Mesendoderm (in vitro differentiated cells): ENCODE measurements at regions not wholly inside any gene's neighbourhood (a gene's known extent, or its start where the extent isn't known, plus 50 kb on each side); places are given as distances from the start of the nearest gene placed in this dataset.
A peak's percentile ranks its signal among the peaks of the same experiment; 100 is the strongest.
"Not testable (repeated sequence)": the region's sequence is repeated elsewhere in the genome, so short reads cannot be mapped to it uniquely, and the experiment has no call there.

Experiments
- DNase-seq: peaks from one replicate; pipeline ENCODE4 v3.0.0; 2013
- H2AK5ac ChIP-seq: 2 replicates; pipeline ENCODE4 v1.6.1; 2013; ENCODE audit warnings: low read length, inconsistent platforms
- H2BK120ac ChIP-seq: 2 replicates; pipeline ENCODE4 v1.6.1; 2013; ENCODE audit warnings: low read depth, mild to moderate bottlenecking, low read length, moderate library complexity, mixed read lengths
- H2BK15ac ChIP-seq: replicated peaks from 2 replicates; pipeline ENCODE4 v1.6.1; 2013; ENCODE audit warnings: low read depth, mild to moderate bottlenecking, moderate library complexity
- H2BK5ac ChIP-seq: 2 replicates; pipeline ENCODE4 v1.6.1; 2013; ENCODE audit warnings: low read length, inconsistent platforms
- H3K18ac ChIP-seq: 2 replicates; pipeline ENCODE4 v1.6.1; 2013; ENCODE audit warnings: mild to moderate bottlenecking, low read length, mixed read lengths
- H3K23ac ChIP-seq: one replicate; pipeline ENCODE4 v1.6.1; 2013; ENCODE audit warnings: low read length
- H3K27ac ChIP-seq: 2 replicates; pipeline ENCODE4 v1.5.1; 2013; ENCODE audit warnings: low read depth, mild to moderate bottlenecking, inconsistent platforms, low read length, moderate library complexity
- H3K27me3 ChIP-seq: 2 replicates; pipeline ENCODE4 v1.6.1; 2013; ENCODE audit warnings: low read length, control low read depth, mild to moderate bottlenecking, inconsistent platforms; ENCODE audit not compliant: insufficient read depth, poor library complexity
- H3K36me3 ChIP-seq: 2 replicates; pipeline ENCODE4 v1.6.1; 2013; ENCODE audit warnings: low read length, inconsistent platforms; ENCODE audit not compliant: control insufficient read depth, insufficient read depth
- H3K4ac ChIP-seq: one replicate; pipeline ENCODE4 v1.6.1; 2013; ENCODE audit warnings: low read depth, mild to moderate bottlenecking, low read length, moderate library complexity
- H3K4me1 ChIP-seq: 2 replicates; pipeline ENCODE4 v1.6.1; 2013; ENCODE audit warnings: low read depth, low read length, inconsistent platforms; ENCODE audit not compliant: control insufficient read depth
- H3K4me2 ChIP-seq: 2 replicates; pipeline ENCODE4 v1.6.1; 2013; ENCODE audit warnings: low read length
- H3K4me3 ChIP-seq: 2 replicates; pipeline ENCODE4 v1.5.1; 2013; ENCODE audit warnings: mild to moderate bottlenecking, low read length
- H3K56ac ChIP-seq: one replicate; pipeline ENCODE4 v1.6.1; 2013; ENCODE audit warnings: low read length
- H3K79me1 ChIP-seq: 2 replicates; pipeline ENCODE4 v1.6.1; 2013; ENCODE audit warnings: low read length, inconsistent platforms
- H3K79me2 ChIP-seq: 2 replicates; pipeline ENCODE4 v1.6.1; 2013; ENCODE audit warnings: mild to moderate bottlenecking, low read length; ENCODE audit not compliant: control insufficient read depth, insufficient read depth
- H3K9ac ChIP-seq: 2 replicates; pipeline ENCODE4 v1.6.1; 2013; ENCODE audit warnings: low read length, inconsistent platforms
- H4K5ac ChIP-seq: one replicate; pipeline ENCODE4 v1.6.1; 2013; ENCODE audit warnings: low read length
- H4K8ac ChIP-seq: one replicate; pipeline ENCODE4 v1.6.1; 2013; ENCODE audit warnings: low read depth, mild to moderate bottlenecking, control low read depth, low read length, moderate library complexity
- WGBS: extraction: QIAGEN DNeasy Blood & Tissue Kit; methylation state at CpG from one replicate; pipeline ENCODE4 v1.1.7; 2013; ENCODE audit warnings: low lambda C conversion rate, missing lambda C conversion rate; ENCODE audit not compliant: insufficient coverage; ENCODE audit errors: extremely low coverage; 5-methylcytosine and 5-hydroxymethylcytosine counted together

- H3K79me2 ChIP-seq, result peaks cover 22% of the 10 kb centered on the region
- peak overlapping the region; percentile 19 for H3K4ac ChIP-seq
- H3K4me1 ChIP-seq, H3K23ac ChIP-seq, H4K8ac ChIP-seq, H2BK15ac ChIP-seq, H3K27me3 ChIP-seq, H4K5ac ChIP-seq, H2AK5ac ChIP-seq, H2BK5ac ChIP-seq, H3K36me3 ChIP-seq, H3K79me1 ChIP-seq, H2BK120ac ChIP-seq: not testable (repeated sequence)
- DNase-seq, result peak; percentile 91
- peak overlapping the region; percentile 89 for H3K56ac ChIP-seq
- H3K18ac ChIP-seq, result peak overlapping the region; percentile 7
- peak overlapping the region; percentile 43 for H3K27ac ChIP-seq
- no CpG with 5 or more reads among the region's 56 CpGs for WGBS
- peak overlapping the region; percentile 66 for H3K9ac ChIP-seq
- H3K4me3 ChIP-seq, result peak overlapping the region; percentile 14
- H3K4me2 ChIP-seq, result peak overlapping the region; percentile 15
Measured at GRCh38 chr17:45585037-45585733, 94.7 kb upstream of the PLEKHM1 start.

- H4K8ac ChIP-seq, H2BK120ac ChIP-seq, H3K27me3 ChIP-seq, H3K4me3 ChIP-seq, H2BK5ac ChIP-seq, H3K18ac ChIP-seq, H3K23ac ChIP-seq, H3K79me1 ChIP-seq, H3K4me1 ChIP-seq, H3K27ac ChIP-seq, H2BK15ac ChIP-seq, H3K36me3 ChIP-seq, H3K4ac ChIP-seq, H2AK5ac ChIP-seq, H3K9ac ChIP-seq, H4K5ac ChIP-seq: not testable (repeated sequence)
- Histone ChIP-seq H3K79me2 (peaks cover 20% of the 10 kb centered on the region), H3K4me2 (peak overlapping the region; percentile 67), H3K56ac (peak overlapping the region; percentile 73)
- WGBS, result no CpG with 5 or more reads among the region's 62 CpGs
- peak; percentile 54 for DNase-seq
Measured at GRCh38 chr17:45585794-45586650, 95.5 kb upstream of the PLEKHM1 start.

GRCh38 chr17:45586651-45586934, 96.1 kb upstream of the PLEKHM1 start:
- not testable (repeated sequence) for H4K8ac ChIP-seq, H3K18ac ChIP-seq, H3K36me3 ChIP-seq, H3K4me3 ChIP-seq, H2BK120ac ChIP-seq, H3K4me2 ChIP-seq, H3K9ac ChIP-seq, H3K79me1 ChIP-seq, H2AK5ac ChIP-seq, H3K4ac ChIP-seq, H2BK15ac ChIP-seq, H3K27ac ChIP-seq, DNase-seq, H3K27me3 ChIP-seq, H4K5ac ChIP-seq, H2BK5ac ChIP-seq, H3K4me1 ChIP-seq, H3K23ac ChIP-seq, H3K56ac ChIP-seq
- no CpG with 5 or more reads among the region's 6 CpGs for WGBS
- peaks cover 18% of the 10 kb centered on the region for H3K79me2 ChIP-seq

GRCh38 chr17:45592433-45592923, 102.0 kb upstream of the PLEKHM1 start:
- no CpG with 5 or more reads among the region's 6 CpGs for WGBS
- H3K79me1 ChIP-seq, H3K4me1 ChIP-seq, H2BK120ac ChIP-seq, H3K36me3 ChIP-seq, H3K4ac ChIP-seq, H3K18ac ChIP-seq, H4K5ac ChIP-seq, H3K79me2 ChIP-seq, H2BK5ac ChIP-seq, H3K4me2 ChIP-seq, H2BK15ac ChIP-seq, H4K8ac ChIP-seq, H3K9ac ChIP-seq, H3K56ac ChIP-seq, H3K27ac ChIP-seq, H3K27me3 ChIP-seq, H3K23ac ChIP-seq, H3K4me3 ChIP-seq, H2AK5ac ChIP-seq: not testable (repeated sequence)
- peak; percentile 42 for DNase-seq

- not testable (repeated sequence) for H3K9ac ChIP-seq
- no CpG with 5 or more reads among the region's 4 CpGs for WGBS
Measured at GRCh38 chr17:45596347-45596746, 105.8 kb upstream of the PLEKHM1 start.

More at GRCh38 chr17:45596347-45596746, 105.8 kb upstream of the PLEKHM1 start:
- not testable (repeated sequence) for DNase-seq, H3K36me3 ChIP-seq, H2BK120ac ChIP-seq, H4K8ac ChIP-seq, H2BK15ac ChIP-seq, H3K4ac ChIP-seq, H2BK5ac ChIP-seq, H3K79me1 ChIP-seq, H3K56ac ChIP-seq, H3K27me3 ChIP-seq, H3K4me3 ChIP-seq, H3K4me1 ChIP-seq, H4K5ac ChIP-seq, H3K79me2 ChIP-seq, H3K18ac ChIP-seq, H3K23ac ChIP-seq, H3K4me2 ChIP-seq, H2AK5ac ChIP-seq, H3K27ac ChIP-seq
